Transverse colon (tissue), 4 donors: ENCODE measurements at regions not wholly inside any gene's neighbourhood (a gene's known extent, or its start where the extent isn't known, plus 50 kb on each side); places are given as distances from the start of the nearest gene placed in this dataset.

ENCODE experiments used
- DNase-seq: peaks from one replicate; pipeline ENCODE4 v3.0.0-alpha.2; 2019
- H3K27ac ChIP-seq, 4 donors: fragments of 200-600 bp; sonication (generic); 2 replicates each; pipeline ENCODE4 v1.5.1; 2016 to 2018; ENCODE audit warnings: inconsistent platforms in 4 of 4
- H3K27me3 ChIP-seq: fragments of 200-600 bp; sonication (generic); 2 replicates; pipeline ENCODE4 v1.5.1; 2017; ENCODE audit warnings: inconsistent platforms
- H3K36me3 ChIP-seq, 4 donors: fragments of 200-600 bp; sonication (generic); 2 replicates each; pipeline ENCODE4 v1.5.1; 2017 to 2019; ENCODE audit warnings: inconsistent platforms in 4 of 4
- H3K4me1 ChIP-seq, 4 donors: fragments of 200-600 bp; sonication (generic); 2 replicates each; pipeline ENCODE4 v1.5.1; 2017 to 2020; ENCODE audit warnings: inconsistent platforms in 4 of 4
- H3K4me3 ChIP-seq, 4 donors: fragments of 200-600 bp; sonication (generic); 1 replicate in 1 of 4; 2 replicates in 3 of 4; pipeline versions ENCODE4 v1.5.1 to v1.6.1; 2017 to 2019; ENCODE audit warnings: inconsistent platforms in 4 of 4
- H3K9me3 ChIP-seq, 2 donors: fragments of 200-600 bp; sonication (generic); 2 replicates each; pipeline ENCODE4 v1.5.1; 2017 to 2019; ENCODE audit warnings: inconsistent platforms in 2 of 2
- CTCF ChIP-seq, 5 experiments: fragments of 200-600 bp in 3 of 5; fragments of 450-650 bp in 2 of 5; sonication (generic) in 3 of 5; IDR thresholded peaks; 1 replicate in 2 of 5; 2 replicates in 3 of 5; pipeline ENCODE4 v1.5.1; 2016 to 2017; ENCODE audit warnings: antibody characterized with exemption in 5 of 5, inconsistent platforms in 3 of 5, mild to moderate bottlenecking in 2 of 5, moderate library complexity in 1 of 5
- EP300 ChIP-seq: sonication (generic); formaldehyde crosslinking; IDR thresholded peaks from one replicate; pipeline ENCODE4 v1.6.1; 2017; ENCODE audit warnings: antibody characterized with exemption, low read depth
- POLR2A ChIP-seq: fragments of 450-650 bp; IDR thresholded peaks from one replicate; pipeline ENCODE4 v1.6.1; 2016; ENCODE audit warnings: antibody characterized with exemption, mild to moderate bottlenecking, moderate library complexity
- POLR2AphosphoS5 ChIP-seq, 3 donors: sonication (generic); formaldehyde crosslinking; IDR thresholded peaks; one replicate each; pipeline ENCODE4 v1.6.1; 2016; ENCODE audit warnings: antibody characterized with exemption in 3 of 3
- WGBS, 2 donors: methylation state at CpG; one replicate each; pipeline ENCODE4 v1.1.5; 2018; ENCODE audit warnings: low coverage in 1 of 2; 5-methylcytosine and 5-hydroxymethylcytosine counted together
- in situ Hi-C, 4 donors: fragments of 200-750 bp; cut with MboI; loops; one replicate each; pipeline versions ENCODE4 v1.15.0 to v1.15.1; 2017; ENCODE audit warnings: low sequenced_read_pairs in 3 of 4, low pct_ligation_motif_present in 1 of 4, low pct_unique_long_range_greater_than_20kb in 1 of 4
- intact Hi-C: fragments of 100-400 bp; cut with DNase I; formaldehyde crosslinking; loops from one replicate; pipeline ENCODE4 v1.15.1; 2023; ENCODE audit warnings: low total_unique reads

- WGBS, 2 donors = 33 to 82% methylated on average over 1 of the region's 1 CpG
- no peak for DNase-seq
Observed at GRCh38 chr5:105501315-105501714, 1938.7 kb upstream of the NUDT12 start.

GRCh38 chr5:105475401-105475800 lies 1912.8 kb upstream of the NUDT12 start:
- TF ChIP-seq CTCF (IDR thresholded peaks at IDR 0.05) (no peak), EP300 (no peak), POLR2AphosphoS5 (IDR thresholded peaks at IDR 0.05) (no peak), POLR2A (no peak)
- Histone ChIP-seq H3K9me3 (no peaks in the 10 kb centered on the region), H3K4me3 (no peak overlapping the region), H3K36me3 (no peaks in the 10 kb centered on the region), H3K27ac (no peak overlapping the region), H3K27me3 (no peaks in the 10 kb centered on the region), H3K4me1 (no peaks in the 10 kb centered on the region)
- WGBS, 2 donors = 74 to 82% methylated on average over 2 to 3 of the region's 3 CpGs
- intact Hi-C loops = no loop called here
- no peak for DNase-seq
- in situ Hi-C loops = no loop called here

More at GRCh38 chr5:105501315-105501714, 1938.7 kb upstream of the NUDT12 start:
- Histone ChIP-seq H3K9me3 (no peaks in the 10 kb centered on the region), H3K4me1 (no peaks in the 10 kb centered on the region), H3K36me3 (no peaks in the 10 kb centered on the region), H3K27me3 (no peaks in the 10 kb centered on the region), H3K27ac (no peak overlapping the region), H3K4me3 (no peak overlapping the region)
- in situ Hi-C loops = no loop called here
- intact Hi-C loops = no loop called here
- TF ChIP-seq POLR2AphosphoS5 (IDR thresholded peaks at IDR 0.05) (no peak), EP300 (no peak), CTCF (IDR thresholded peaks at IDR 0.05) (no peak), POLR2A (no peak)

- WGBS, 2 donors = 35 to 55% methylated on average over 3 of the region's 3 CpGs
Observed at GRCh38 chr5:105462377-105462776, 1899.8 kb upstream of the NUDT12 start.

GRCh38 chr5:105460721-105461120 lies 1898.1 kb upstream of the NUDT12 start:
- intact Hi-C loops = no loop called here

More at GRCh38 chr5:105462377-105462776, 1899.8 kb upstream of the NUDT12 start:
- no peak for DNase-seq
- peaks cover 13 to 15% of the 10 kb centered on the region in 2 donors for H3K9me3 ChIP-seq
- no peaks in the 10 kb centered on the region for H3K36me3 ChIP-seq
- intact Hi-C loops = no loop called here
- in situ Hi-C loops = no loop called here
- TF ChIP-seq POLR2A (no peak), POLR2AphosphoS5 (IDR thresholded peaks at IDR 0.05) (no peak), EP300 (no peak), CTCF (IDR thresholded peaks at IDR 0.05) (no peak)
- no peaks in the 10 kb centered on the region for H3K4me1 ChIP-seq
- H3K27ac ChIP-seq = no peak overlapping the region
- H3K4me3 ChIP-seq = no peak overlapping the region
- no peaks in the 10 kb centered on the region for H3K27me3 ChIP-seq

More at GRCh38 chr5:105460721-105461120, 1898.1 kb upstream of the NUDT12 start:
- TF ChIP-seq POLR2AphosphoS5 (IDR thresholded peaks at IDR 0.05) = no peak
- no peak for TF ChIP-seq POLR2A
- TF ChIP-seq CTCF (IDR thresholded peaks at IDR 0.05) = no peak
- TF ChIP-seq EP300 = no peak
- Histone ChIP-seq H3K27ac (no peak overlapping the region), H3K36me3 (no peaks in the 10 kb centered on the region), H3K9me3 (peaks cover 13 to 15% of the 10 kb centered on the region in 2 donors), H3K4me1 (no peaks in the 10 kb centered on the region), H3K27me3 (no peaks in the 10 kb centered on the region), H3K4me3 (no peak overlapping the region)
- in situ Hi-C loops = no loop called here
- 94 to 100% methylated on average over 3 to 4 of the region's 4 CpGs for WGBS, 2 donors
- DNase-seq = no peak
